ENCODE measurements at regions not wholly inside any gene's neighbourhood (a gene's known extent, or its start where the extent isn't known, plus 50 kb on each side); places are given as distances from the start of the nearest gene placed in this dataset.

DNA sequence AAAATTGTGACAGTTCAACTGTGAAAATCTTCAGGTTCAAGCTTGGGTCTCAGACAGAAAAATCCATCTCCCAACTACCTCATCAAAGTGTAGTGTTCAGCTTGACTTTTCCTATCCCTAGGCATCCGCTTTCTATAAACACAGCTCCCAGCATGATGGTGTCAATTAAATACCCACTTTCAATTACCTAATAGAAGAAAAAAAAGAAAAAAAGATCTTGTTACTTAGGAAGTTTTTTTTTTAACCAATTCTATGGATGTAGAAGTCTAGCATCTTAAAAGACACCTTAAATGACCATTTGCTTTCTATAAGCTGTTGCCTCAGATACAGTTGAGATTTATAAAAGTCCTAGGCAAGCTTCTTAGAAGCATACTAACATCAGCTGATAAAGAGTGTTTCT is 244.1 kb upstream of the MTNR1B start:
- no peak for DNase-seq

GRCh38 chr11:92727123-92727522 is 242.3 kb upstream of the MTNR1B start:
- no peak for DNase-seq

DNA sequence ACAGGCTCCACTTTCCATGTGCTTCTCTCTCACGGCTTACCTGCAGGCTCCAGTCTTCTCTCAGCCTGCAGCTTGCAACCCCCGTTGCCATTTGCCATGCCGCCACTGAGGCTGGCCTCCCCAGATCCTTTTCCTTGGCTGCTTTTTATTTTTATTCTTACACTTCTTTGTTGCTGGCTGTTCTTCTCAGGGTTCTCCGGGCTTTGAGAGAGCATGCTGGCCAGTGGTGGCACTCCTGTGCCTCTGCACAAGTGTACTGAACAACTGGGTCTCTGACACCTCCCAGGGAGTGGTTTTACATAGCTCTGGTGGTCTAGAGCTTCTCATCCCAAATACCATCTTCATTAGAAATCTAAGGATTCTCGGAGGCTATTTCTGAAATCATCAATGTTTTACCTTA is 241.7 kb upstream of the MTNR1B start:
- no peak for DNase-seq

GRCh38 chr11:92728628-92729027 is 240.8 kb upstream of the MTNR1B start:
- no peak for DNase-seq

- peak; percentile 14 for DNase-seq
Observed at GRCh38 chr11:92735039-92735438, 234.4 kb upstream of the MTNR1B start.

GRCh38 chr11:92738276-92738675 is 231.2 kb upstream of the MTNR1B start:
- DNase-seq, result no peak

GRCh38 chr11:92739041-92739440 is 230.4 kb upstream of the MTNR1B start:
- no peak for DNase-seq

DNA sequence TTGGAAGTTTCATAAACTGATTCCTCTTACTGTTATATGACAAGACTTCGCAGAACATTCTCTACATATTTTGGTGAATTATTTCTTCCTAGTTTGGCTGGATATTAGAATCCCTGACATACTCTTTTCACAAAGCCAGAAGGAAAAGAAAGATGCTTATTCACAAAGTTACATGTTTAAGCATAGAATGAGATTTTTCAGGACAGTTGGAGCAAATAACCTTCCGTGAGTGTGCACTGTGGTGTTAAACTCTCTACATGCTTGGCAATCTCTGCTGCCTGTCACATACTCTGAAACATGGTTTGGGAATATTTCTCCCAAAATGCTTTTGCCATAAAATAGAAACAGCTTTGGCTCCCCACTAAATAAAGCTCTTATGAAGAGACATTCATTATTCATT is 230.0 kb upstream of the MTNR1B start:
- DNase-seq, result no peak

- no peak for DNase-seq
Observed at GRCh38 chr11:92740276-92740675, 229.2 kb upstream of the MTNR1B start.

- no peak for DNase-seq
Observed at GRCh38 chr11:92744929-92745585, 224.4 kb upstream of the MTNR1B start.

DNA sequence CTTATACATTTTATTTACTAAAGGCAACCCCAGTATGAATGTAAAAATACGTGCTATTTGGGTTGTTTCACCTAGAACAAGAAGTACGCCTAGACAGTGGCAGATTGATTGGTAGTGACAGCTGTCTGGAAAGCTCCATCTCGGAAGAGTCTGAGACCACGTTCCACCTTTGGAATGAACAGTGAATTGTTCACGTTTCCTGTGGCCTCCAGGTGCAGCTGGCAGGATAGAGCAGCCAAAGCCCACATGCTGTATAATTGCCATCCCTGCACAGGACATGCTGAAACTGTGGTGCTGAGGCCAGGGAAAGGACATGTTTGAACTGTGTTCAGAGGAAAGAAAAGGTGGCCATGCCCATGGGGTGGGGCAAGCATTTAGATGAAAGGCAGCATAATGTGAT is 218.7 kb upstream of the MTNR1B start:
- DNase-seq, result no peak

DNA sequence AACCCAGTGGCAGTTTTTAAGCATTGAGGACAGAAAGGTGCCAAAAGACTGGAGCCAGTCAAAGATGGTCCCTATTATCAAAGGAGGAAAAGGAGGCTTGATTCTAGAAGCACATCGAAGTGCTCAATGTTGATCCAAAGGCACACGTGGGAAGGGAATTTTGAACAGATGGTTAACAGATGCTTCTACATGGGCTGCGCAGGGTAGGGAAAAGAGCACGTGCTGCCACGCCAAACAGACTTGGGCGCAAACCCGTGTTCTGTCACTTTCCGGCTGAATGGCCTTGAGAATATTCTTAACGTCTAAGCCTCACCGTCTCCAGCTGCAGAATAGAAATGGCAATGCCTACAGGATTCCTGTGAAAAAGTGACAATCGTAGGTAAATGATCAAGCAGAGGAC is 217.9 kb upstream of the MTNR1B start:
- no peak for DNase-seq

GRCh38 chr11:92752122-92752521 is 217.3 kb upstream of the MTNR1B start:
- no peak for DNase-seq

DNA sequence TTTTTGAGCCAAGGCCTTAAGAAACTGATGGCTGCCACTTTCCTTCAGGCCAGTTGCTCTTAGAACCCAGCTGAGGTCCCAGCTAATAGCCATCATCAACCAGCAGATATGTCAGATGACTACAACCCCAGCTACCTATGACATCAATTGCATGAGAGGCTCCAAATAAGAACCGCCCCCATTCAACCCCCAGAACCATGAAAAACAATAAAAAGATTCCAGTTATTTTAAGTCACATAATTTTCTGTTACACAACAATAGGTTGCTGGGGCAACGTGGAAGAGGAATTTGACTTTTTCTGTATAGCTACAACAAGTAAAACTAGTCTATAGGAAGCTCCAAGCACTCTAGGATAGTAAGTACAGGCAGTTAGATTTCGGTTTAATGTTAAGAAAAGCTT is 216.3 kb upstream of the MTNR1B start:
- no peak for DNase-seq

DNA sequence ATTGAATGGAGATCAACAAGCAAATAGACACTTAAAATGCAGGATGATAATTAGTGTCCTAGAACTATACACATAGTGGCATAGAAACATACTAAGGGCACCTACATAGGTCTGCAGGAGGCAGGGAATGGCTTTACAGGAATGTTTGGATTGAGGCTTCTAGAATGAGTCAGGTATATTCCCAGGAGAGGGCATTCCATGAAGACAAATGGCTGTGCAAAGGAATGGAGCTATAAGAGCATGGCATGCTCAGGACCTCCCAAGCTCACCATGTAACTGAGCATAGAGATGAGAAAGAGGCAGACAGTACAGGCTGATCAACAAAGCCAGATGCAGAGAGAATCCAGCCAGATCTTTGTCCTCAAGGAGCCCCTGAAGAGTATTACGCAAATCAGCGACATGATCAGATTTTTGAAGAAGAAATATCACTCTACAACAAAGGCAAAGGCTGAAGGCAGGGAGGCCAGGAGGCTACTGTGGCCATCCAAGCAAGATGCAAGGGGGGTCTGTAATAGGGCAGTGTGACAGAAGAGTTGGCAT is 211.1 kb upstream of the MTNR1B start:
- peak; percentile 52 for DNase-seq

DNA sequence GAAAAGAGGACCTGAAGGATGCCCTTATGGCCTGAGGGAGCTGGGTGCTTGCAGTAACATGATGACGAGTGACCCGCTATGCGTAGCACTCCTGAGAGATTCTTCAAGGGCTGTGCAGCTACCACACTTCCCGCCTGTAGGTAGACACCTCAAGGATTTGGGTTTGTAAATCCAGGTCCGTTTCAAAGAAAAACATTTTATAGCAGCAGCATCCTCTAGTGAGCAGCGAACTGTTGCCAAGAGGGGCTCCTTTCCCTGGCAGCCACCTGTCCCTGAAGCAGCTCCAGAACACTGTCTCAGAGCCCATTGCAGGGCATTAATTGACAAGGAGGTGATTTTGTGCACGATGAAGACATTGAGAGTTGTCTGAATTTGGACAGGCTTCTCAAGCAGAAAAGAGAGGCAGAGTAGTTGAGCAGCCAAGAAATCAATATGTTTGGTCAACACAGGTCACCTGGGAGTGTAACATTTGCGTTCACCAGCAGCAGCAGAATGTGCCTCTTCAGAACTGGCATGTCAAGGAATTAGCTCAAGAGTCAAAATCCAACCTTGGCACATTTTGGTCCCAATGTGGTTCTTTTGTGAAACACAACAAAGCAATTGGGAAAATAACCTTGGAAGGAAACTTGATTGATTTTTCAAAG is 209.8 kb upstream of the MTNR1B start:
- no peak for DNase-seq

GRCh38 chr11:92762121-92762540 is 207.3 kb upstream of the MTNR1B start:
- no peak for DNase-seq

GRCh38 chr11:92763336-92763735 is 206.1 kb upstream of the MTNR1B start:
- no peak for DNase-seq

GRCh38 chr11:92764128-92764527 is 205.3 kb upstream of the MTNR1B start:
- DNase-seq, result no peak

GRCh38 chr11:92765082-92765840 is 204.2 kb upstream of the MTNR1B start:
- no peak for DNase-seq

DNA sequence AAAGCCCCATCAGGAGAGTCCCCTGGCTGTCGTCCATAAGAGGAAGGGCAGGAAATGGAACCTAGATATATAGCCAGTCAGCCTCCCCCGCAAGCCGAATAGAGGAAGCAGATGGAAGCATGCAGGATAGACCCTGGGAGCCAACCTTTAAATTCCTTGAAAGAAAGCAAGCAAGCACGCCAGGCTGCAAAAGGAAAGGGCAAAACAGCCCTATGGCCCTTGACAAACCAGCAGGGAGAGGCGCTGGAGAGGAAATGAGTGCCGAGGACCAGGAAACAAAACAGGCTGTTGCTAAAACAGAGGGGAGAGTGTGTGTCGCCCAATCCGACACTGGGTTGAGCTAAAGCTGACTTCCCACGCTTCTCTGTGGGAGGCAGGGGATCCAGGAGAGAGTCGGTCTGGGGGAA is 203.5 kb upstream of the MTNR1B start:
- DNase-seq, result peak; percentile 31

- no peak for DNase-seq
Observed at GRCh38 chr11:92766698-92767097, 202.8 kb upstream of the MTNR1B start.

DNA sequence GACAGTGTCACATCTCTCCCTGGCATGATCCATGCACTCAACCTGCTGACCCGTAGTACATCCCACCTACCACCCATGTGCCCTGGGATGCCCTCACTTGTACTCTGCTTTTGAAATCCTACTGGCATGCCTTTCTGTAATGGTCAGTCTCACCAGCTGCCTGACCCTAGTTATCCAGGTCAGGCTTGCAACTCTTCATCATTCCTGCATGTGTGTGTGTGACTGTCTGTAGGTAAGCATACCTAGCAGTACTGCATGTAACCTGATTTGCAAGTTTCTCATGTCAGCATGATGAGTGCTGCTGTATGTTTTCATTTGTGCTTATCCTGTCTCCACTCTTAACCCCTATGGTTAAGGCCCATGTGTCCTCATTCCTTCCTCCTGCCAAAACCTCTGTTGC is 202.0 kb upstream of the MTNR1B start:
- no peak for DNase-seq

Measured in kidney glomerular epithelial cell (primary cell).